ENCODE measurements at regions not wholly inside any gene's neighbourhood (a gene's known extent, or its start where the extent isn't known, plus 50 kb on each side); places are given as distances from the start of the nearest gene placed in this dataset.

GRCh38 chr9:78997296-78997695, 574.5 kb upstream of the TLE4 start:
- FAIRE-seq = no peak
- CTCF ChIA-PET (ENCODE audit: partially characterized antibody) = no interaction called here

More at GRCh38 chr9:78997296-78997695, 574.5 kb upstream of the TLE4 start:
- Histone ChIP-seq H3K23ac (ENCODE audit: insufficient read length) (no peak overlapping the region), H4K8ac (ENCODE audit: extremely low read depth, insufficient read depth, low read length) (no peak overlapping the region), H3K9ac (replicated peaks in 1 of 4; ENCODE audit: extremely low read depth in 1 of 4, low read depth in 3 of 4, low read length in 3 of 4) (no peak overlapping the region), H2BK5ac (ENCODE audit: low read depth, low read length) (no peak overlapping the region), H4K91ac (replicated peaks; ENCODE audit: insufficient read length, low read length) (no peak overlapping the region), H3K4me1 (replicated peaks in 1 of 4; ENCODE audit: control insufficient read depth in 3 of 4, insufficient read depth in 4 of 4, low read length in 3 of 4) (no peaks in the 10 kb centered on the region), H3K36me3 (ENCODE audit: control insufficient read depth in 2 of 4, insufficient read depth in 4 of 4, low read length in 3 of 4) (no peaks in the 10 kb centered on the region), H2BK20ac (ENCODE audit: low read length) (no peak overlapping the region), H2BK120ac (replicated peaks; ENCODE audit: low read depth, low read length) (no peak overlapping the region), H3K79me2 (ENCODE audit: control insufficient read depth in 1 of 2, insufficient read depth in 2 of 2, low read length in 2 of 2) (no peaks in the 10 kb centered on the region), H3K4me3 (ENCODE audit: extremely low read depth in 1 of 4, insufficient read depth in 2 of 4, low read depth in 3 of 4, low read length in 4 of 4) (no peak overlapping the region), H3K27me3 (replicated peaks in 1 of 4; ENCODE audit: control insufficient read depth in 3 of 4, extremely low read depth in 1 of 4, insufficient read depth in 3 of 4, low read length in 3 of 4) (no peaks in the 10 kb centered on the region; a peak in 1 of 7 replicates), H2BK12ac (ENCODE audit: low read depth, low read length) (no peak overlapping the region), H3K4ac (replicated peaks; ENCODE audit: insufficient read length, low read depth, low read length) (no peak overlapping the region), H4K5ac (ENCODE audit: insufficient read length, low read depth, low read length) (no peak overlapping the region), H3K14ac (ENCODE audit: insufficient read length) (no peak overlapping the region), H3K18ac (ENCODE audit: extremely low read depth, low read length) (no peak overlapping the region), H3K9me3 (ENCODE audit: insufficient read depth in 2 of 2, low read depth in 1 of 2, low read length in 1 of 2) (no peaks in the 10 kb centered on the region), H3K27ac (ENCODE audit: low read depth, low read length) (no peak overlapping the region), H3K79me1 (ENCODE audit: low read depth, low read length) (no peaks in the 10 kb centered on the region), H2BK15ac (ENCODE audit: low read length) (no peak overlapping the region), H3K56ac (replicated peaks; ENCODE audit: insufficient read length, low read depth, low read length) (no peak overlapping the region), H2AK5ac (ENCODE audit: low read depth, low read length) (no peak overlapping the region), H2AFZ (ENCODE audit: low read length) (no peak overlapping the region), H4K20me1 (replicated peaks in 1 of 2; ENCODE audit: control insufficient read depth in 1 of 2, insufficient read depth in 2 of 2, low read length in 2 of 2) (no peaks in the 10 kb centered on the region), H3K23me2 (ENCODE audit: low read depth, low read length) (no peaks in the 10 kb centered on the region), H3K4me2 (ENCODE audit: insufficient read depth in 1 of 2, low read depth in 2 of 2, low read length in 2 of 2) (no peak overlapping the region)
- POLR2A ChIA-PET (ENCODE audit: partially characterized antibody) = no interaction called here
- TF ChIP-seq RNF2 (IDR thresholded peaks at IDR 0.05; ENCODE audit: borderline replicate concordance, low read depth, low read length, missing control alignments, poor library complexity, severe bottlenecking) (no peak), GABPA (IDR thresholded peaks at IDR 0.05; ENCODE audit: borderline replicate concordance, insufficient read depth, low read length) (no peak), POU5F1 (IDR thresholded peaks at IDR 0.05; ENCODE audit: low read depth, low read length) (no peak)
- no peak for DNase-seq (ENCODE audit: low read depth in 1 of 2, low spot score in 2 of 2)
